ENCODE measurements at regions not wholly inside any gene's neighbourhood (a gene's known extent, or its start where the extent isn't known, plus 50 kb on each side); places are given as distances from the start of the nearest gene placed in this dataset.

DNA sequence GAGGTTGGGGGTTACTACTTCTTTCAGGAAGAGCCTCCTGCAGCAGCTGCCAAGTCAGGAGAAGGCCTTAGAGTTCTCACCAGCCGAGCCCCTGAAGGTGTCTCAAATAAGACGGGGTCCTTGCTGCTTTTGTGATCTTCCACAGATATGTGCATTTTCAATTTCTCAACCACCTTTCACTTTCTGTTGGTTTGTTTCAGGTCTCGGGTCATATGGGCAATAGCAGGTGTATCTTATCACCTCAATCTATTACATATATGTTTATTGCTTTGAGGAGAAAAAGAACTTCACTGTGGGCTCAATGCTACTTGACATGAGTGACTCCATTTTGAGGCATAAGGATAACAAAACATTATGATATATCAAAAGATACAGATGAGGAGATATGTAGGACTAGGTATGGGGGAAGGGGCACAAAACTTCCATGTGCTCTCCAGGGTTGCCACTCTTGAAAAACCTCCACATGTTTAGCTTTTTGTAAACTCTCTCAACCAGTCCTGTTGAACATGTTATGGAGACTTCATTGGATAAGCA is 1171.4 kb upstream of the ADGRL2 start:
- WGBS, 2 experiments (ENCODE audit: insufficient coverage in 1 of 2, insufficient read length in 1 of 2): 92 to 93% methylated on average over 2 to 3 of the region's 3 CpGs
- Mint-ChIP-seq H3K27me3 (ENCODE audit: insufficient read depth) (peaks cover 4% of the 10 kb centered on the region), H3K4me1 (no peaks in the 10 kb centered on the region), H3K4me3 (no peak overlapping the region), H3K9me3 (no peaks in the 10 kb centered on the region), H3K36me3 (ENCODE audit: low read depth) (no peaks in the 10 kb centered on the region), H3K27ac (no peak overlapping the region)
- no peak overlapping the region for H3K4me3 ChIP-seq (ENCODE audit: low read length)
- TF ChIP-seq, protein P1, sequence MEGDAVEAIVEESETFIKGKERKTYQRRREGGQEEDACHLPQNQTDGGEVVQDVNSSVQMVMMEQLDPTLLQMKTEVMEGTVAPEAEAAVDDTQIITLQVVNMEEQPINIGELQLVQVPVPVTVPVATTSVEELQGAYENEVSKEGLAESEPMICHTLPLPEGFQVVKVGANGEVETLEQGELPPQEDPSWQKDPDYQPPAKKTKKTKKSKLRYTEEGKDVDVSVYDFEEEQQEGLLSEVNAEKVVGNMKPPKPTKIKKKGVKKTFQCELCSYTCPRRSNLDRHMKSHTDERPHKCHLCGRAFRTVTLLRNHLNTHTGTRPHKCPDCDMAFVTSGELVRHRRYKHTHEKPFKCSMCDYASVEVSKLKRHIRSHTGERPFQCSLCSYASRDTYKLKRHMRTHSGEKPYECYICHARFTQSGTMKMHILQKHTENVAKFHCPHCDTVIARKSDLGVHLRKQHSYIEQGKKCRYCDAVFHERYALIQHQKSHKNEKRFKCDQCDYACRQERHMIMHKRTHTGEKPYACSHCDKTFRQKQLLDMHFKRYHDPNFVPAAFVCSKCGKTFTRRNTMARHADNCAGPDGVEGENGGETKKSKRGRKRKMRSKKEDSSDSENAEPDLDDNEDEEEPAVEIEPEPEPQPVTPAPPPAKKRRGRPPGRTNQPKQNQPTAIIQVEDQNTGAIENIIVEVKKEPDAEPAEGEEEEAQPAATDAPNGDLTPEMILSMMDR (conservative IDR thresholded peaks at IDR 0.05): no peak
- no peak overlapping the region for H3K9ac ChIP-seq (ENCODE audit: extremely low read depth, low read length, poor library complexity, severe bottlenecking)
- H3K27me3 ChIP-seq (ENCODE audit: control insufficient read depth, insufficient read depth, low read length, poor library complexity, severe bottlenecking): no peaks in the 10 kb centered on the region
- no peaks in the 10 kb centered on the region for H3K9me3 ChIP-seq (ENCODE audit: control insufficient read depth, low read length)
- no peaks in the 10 kb centered on the region for H3K4me1 ChIP-seq (ENCODE audit: control insufficient read depth, insufficient read depth, low read length)
- no peak for DNase-seq
- H3K27ac ChIP-seq (ENCODE audit: low read depth, low read length): no peak overlapping the region
- no peaks in the 10 kb centered on the region for H3K36me3 ChIP-seq (ENCODE audit: control insufficient read depth, insufficient read depth, low read length)

DNA sequence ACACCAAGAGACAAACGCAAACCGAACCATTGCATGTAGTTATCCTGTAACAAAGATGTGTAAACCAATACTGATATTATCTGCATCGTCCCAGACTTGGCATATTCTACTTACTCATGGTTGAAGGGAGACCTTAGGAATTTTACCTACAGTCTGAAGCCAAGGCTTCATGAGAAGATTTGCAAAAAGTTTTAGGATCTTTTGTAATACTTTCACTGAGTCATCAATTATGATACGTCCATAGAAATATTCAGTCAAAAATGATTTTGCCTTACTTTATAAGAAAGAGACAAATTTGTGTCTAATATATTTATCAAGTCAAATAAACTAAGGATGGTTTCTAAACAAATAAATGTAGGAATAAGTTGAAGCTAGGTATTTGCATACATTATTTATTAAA is 1176.1 kb upstream of the ADGRL2 start:
- peaks cover 14% of the 10 kb centered on the region for H3K9me3 ChIP-seq (ENCODE audit: control insufficient read depth, low read length)
- H3K4me1 Mint-ChIP-seq: no peaks in the 10 kb centered on the region
- H3K27me3 Mint-ChIP-seq (ENCODE audit: insufficient read depth): no peaks in the 10 kb centered on the region
- no peak for DNase-seq
- no peak overlapping the region for H3K4me3 Mint-ChIP-seq
- 50 to 62% methylated on average over 1 to 3 of the region's 4 CpGs for WGBS, 2 experiments (ENCODE audit: insufficient coverage in 1 of 2, insufficient read length in 1 of 2)
- H3K9ac ChIP-seq (ENCODE audit: extremely low read depth, low read length, poor library complexity, severe bottlenecking): no peak overlapping the region
- peaks cover 3% of the 10 kb centered on the region for H3K36me3 Mint-ChIP-seq (ENCODE audit: low read depth)
- H3K4me3 ChIP-seq (ENCODE audit: low read length): no peak overlapping the region
- TF ChIP-seq, protein P1 (conservative IDR thresholded peaks at IDR 0.05): no peak
- no peaks in the 10 kb centered on the region for H3K4me1 ChIP-seq (ENCODE audit: control insufficient read depth, insufficient read depth, low read length)
- no peak overlapping the region for H3K27ac ChIP-seq (ENCODE audit: low read depth, low read length)
- H3K9me3 Mint-ChIP-seq: peaks cover 9% of the 10 kb centered on the region
- H3K27me3 ChIP-seq (ENCODE audit: control insufficient read depth, insufficient read depth, low read length, poor library complexity, severe bottlenecking): no peaks in the 10 kb centered on the region
- H3K27ac Mint-ChIP-seq: no peak overlapping the region
- no peaks in the 10 kb centered on the region for H3K36me3 ChIP-seq (ENCODE audit: control insufficient read depth, insufficient read depth, low read length)

DNA sequence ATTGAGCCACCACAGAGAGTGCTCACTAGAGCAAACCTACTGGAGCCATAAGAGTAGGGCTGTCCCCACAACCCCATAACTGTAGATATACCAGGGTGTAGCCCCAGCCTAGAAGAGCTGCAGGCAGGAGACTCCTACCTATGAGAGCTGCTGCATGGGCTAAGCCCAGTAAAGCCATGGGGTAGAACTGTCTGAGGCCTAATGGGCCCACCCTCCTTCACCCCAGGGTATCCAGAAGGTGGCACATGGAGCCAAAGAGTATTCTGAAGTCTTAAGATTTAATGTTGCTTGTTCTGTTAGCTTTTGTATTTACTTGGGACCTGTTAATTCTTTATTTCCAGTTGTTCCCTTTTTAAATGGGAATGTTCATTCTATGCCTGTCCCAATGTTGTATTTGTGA is 1193.7 kb upstream of the ADGRL2 start:
- Histone ChIP-seq H3K9me3 (ENCODE audit: control insufficient read depth, low read length) (no peaks in the 10 kb centered on the region), H3K4me3 (ENCODE audit: low read length) (no peak overlapping the region), H3K9ac (ENCODE audit: extremely low read depth, low read length, poor library complexity, severe bottlenecking) (no peak overlapping the region), H3K27ac (ENCODE audit: low read depth, low read length) (no peak overlapping the region), H3K27me3 (ENCODE audit: control insufficient read depth, insufficient read depth, low read length, poor library complexity, severe bottlenecking) (no peaks in the 10 kb centered on the region), H3K4me1 (ENCODE audit: control insufficient read depth, insufficient read depth, low read length) (no peaks in the 10 kb centered on the region), H3K36me3 (ENCODE audit: control insufficient read depth, insufficient read depth, low read length) (no peaks in the 10 kb centered on the region)
- Mint-ChIP-seq H3K4me1 (peaks cover 6% of the 10 kb centered on the region), H3K27me3 (ENCODE audit: insufficient read depth) (no peaks in the 10 kb centered on the region), H3K27ac (no peak overlapping the region), H3K36me3 (ENCODE audit: low read depth) (peaks cover under 1% of the 10 kb centered on the region), H3K9me3 (peaks cover 10% of the 10 kb centered on the region), H3K4me3 (no peak overlapping the region)
- DNase-seq: no peak
- TF ChIP-seq, protein P1 (conservative IDR thresholded peaks at IDR 0.05): no peak

All from endodermal cell (in vitro differentiated cells).